NCI-H146 treated with DMSO at 0.1 percent for 48 hours (cell line): ENCODE measurements at regions not wholly inside any gene's neighbourhood (a gene's known extent, or its start where the extent isn't known, plus 50 kb on each side); places are given as distances from the start of the nearest gene placed in this dataset.

Experiments used
- DNase-seq: peaks from one replicate; lab custom pipeline; 2025; ENCODE audit not compliant: unreplicated experiment; lab: John Stamatoyannopoulos, UW

DNA sequence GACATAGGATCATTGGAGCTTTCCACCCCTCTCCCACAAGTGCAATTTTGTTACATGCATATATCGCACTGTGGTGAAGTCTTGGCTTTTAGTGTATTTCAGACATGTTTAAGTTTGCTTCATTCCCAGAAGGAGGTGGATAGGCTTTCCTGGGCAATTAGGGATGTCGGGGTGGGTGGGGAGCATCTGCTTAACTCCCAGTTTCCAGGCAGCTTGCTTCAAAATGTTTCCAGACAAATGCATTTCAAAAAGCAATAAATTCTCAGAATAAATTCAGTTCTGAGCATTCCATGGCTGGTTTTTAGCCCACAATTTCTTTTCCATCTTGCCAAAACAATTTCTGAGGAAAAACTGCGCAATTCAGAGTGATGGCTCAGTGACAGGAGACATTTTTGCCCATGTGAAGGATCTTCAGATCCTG is 227.7 kb upstream of the ZPLD1 start:
- DNase-seq: no peak

DNA sequence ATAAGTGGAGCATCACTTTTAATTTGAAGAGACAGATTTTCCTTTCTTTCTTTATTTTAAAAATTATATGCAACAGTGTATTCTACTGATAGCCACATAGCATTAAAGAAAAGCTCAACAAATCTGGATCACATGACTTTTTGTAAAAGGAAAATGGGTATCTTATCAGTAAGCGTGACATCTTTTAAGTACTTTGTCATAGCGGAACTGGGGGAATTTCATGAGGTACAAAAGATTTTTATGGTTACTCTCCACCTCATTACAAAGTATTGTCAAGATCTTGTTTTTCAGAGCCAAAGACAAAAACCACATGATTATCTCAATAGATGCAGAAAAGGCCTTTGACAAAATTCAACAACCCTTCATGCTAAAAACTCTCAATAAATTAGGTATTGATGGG is 219.6 kb upstream of the ZPLD1 start:
- no peak for DNase-seq

DNA sequence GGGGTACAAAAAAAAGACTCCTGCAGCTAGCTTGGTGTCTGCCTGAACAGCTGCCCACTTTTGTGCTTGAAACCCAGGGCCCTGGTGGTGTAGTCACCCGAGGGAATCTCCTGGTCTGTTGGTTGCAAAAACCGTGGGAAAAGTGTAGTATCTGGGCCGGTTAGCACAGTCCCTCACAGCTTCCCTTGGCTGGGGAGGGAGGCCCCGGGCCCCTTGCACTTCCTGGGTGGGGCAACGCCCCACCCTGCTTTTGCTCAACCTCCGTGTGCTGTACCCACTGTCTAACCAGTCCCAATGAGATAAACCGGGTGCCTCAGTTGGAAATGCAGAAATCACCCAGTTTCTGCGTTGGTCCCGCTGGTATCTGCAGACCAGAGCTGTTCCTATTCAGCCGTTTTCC is 211.7 kb upstream of the ZPLD1 start:
- no peak for DNase-seq

DNA sequence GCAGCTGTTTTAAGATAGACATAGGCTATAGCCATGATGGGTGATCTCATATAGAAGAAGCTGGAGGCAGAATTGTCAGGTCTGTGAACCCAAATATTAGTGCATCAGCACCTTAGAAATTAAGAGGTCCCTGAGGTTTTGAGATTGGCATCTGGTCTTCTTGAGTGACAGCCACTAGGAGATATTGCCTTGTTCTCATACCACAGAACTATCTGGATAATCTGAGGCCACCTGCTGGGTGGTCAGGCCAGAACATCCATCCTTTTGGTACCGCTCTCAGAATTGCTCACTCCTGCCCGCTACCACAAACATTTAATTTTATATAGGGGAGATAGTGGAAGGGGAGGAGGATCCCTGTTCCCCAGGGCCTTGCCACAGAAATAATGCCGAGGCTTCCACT is 210.6 kb upstream of the ZPLD1 start:
- no peak for DNase-seq

DNA sequence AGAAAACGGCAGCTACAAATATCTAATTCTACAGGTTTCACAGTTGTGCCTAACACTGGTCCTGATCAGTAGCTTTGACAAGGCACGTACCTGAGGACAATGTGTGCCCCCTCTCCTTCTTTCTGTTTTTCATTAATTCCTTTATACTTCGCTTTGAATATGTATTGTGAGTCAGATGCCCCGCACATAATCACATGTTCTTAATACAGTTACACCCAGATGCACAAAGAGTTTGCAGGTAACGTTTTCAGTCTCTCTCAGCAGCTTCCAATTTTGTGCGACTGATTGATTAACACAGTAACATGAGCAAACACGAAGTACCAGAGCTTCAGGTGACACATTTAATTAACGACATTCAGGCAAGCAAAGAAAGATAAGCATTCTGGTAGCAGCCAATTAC is 209.8 kb upstream of the ZPLD1 start:
- DNase-seq: no peak

DNA sequence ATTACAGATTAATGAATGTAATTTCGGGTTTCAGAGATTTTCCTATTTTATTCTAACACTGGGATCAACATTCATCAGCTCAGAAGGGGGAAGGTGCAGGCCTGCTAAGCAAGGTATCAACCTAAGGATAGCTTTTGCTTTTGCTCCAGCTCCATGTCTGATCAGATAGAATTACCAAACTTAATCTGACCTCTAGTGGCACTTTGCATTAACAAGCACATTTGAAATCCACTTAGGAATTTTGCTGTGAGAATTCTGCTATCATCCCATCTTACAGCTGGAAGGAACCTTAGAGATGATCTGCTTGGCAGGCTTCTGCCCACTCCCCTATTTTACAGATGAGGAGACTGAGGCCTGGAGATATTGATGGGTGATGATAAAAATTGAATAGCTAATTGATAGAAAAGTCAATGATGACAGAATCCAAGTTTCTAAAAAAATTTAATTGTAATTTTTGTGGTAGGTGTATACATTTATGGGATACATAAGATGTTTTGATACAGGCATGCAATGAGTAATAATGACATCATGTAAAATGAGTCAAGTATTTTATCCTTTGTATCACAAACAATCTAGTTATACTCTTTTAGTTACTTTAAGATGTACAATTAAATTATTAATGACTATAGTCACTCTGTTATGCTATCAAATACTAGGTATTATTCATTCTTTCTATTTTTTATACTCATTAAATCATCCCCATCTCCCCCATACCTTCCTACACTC is 209.2 kb upstream of the ZPLD1 start:
- peak; percentile 18 for DNase-seq

DNA sequence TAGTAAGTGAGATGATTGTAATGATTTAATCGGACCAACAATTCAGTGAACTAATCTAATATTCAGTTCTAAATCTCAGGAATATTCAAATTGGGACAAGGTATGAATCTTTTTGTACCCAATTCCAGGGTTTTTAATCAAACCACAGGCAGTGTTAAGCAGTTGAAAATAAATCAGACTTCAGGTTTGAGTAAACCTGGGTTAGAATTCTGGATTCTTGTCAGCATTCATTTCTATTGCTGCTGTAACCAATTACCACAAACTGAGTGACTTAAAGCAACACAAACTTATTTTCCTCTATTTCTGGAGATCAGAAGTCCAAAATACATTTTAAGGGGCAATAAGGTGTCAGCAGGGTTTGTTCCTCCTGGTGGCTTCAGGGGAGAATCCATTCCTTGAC is 208.4 kb upstream of the ZPLD1 start:
- no peak for DNase-seq

DNA sequence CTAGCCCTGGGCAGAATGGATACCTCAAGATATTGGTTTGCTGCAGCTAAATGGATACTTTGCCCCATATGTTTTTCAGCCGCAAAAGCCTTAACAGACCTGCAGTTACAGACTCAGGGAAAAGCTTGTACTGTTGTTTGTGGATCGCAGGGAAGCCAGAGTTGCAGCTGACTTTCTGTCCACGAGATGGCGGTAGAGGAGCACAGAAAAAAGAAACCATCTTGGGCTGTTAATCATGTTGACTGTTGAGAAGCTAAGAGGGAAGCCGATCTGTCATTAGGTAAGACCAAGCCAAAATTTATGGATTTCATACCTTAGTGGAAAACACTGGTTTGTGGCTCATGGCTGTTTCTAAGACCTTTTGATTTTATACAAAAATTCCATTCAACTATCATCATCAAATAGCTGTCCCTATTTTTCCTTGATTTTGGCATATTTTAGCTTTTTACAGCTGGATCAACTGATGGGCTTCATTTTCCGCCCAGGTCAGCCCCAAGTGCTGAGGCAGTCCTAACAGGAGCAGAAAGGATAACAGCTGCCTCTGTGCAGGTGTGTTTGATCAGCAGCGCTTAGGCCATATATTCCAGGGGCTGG is 205.7 kb upstream of the ZPLD1 start:
- peak; percentile 73 for DNase-seq

DNA sequence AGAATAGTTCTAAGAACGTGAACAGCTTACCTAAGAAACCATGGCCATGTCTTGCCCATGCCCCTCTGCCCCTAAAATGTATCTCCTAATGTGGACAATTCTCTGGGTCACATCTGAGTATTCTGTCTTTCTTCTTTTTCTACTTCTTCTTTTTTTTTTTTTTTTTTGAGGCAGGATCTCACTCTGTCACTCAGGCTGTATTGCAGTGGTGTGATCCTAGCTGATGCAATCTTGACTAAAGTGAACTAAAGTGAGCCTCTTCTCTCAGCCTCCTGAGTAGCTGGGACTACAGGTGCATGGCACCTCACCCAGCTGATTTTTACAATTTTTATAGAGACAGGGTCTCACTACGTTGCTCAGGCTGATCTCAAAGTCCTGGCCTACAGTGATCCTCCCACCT is 204.8 kb upstream of the ZPLD1 start:
- no peak for DNase-seq

DNA sequence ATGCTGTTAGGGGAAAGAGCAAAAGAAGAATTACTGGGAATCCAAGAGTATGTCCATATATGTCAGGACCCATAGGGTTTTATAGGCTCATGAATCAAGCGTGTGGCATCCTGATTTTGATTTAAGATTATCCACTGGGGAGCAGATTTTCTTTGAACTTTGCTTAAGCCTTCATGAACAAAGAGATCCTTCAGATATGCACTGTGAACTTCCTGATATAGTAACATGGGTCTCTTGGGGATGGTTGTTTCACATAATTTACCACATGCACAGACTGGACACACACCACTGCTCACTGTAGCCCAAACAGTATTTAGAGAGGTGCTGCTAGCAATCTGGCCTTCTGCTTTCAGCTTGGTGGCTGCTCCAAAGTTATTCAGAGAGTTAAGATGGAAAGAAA is 200.9 kb upstream of the ZPLD1 start:
- DNase-seq: no peak

DNA sequence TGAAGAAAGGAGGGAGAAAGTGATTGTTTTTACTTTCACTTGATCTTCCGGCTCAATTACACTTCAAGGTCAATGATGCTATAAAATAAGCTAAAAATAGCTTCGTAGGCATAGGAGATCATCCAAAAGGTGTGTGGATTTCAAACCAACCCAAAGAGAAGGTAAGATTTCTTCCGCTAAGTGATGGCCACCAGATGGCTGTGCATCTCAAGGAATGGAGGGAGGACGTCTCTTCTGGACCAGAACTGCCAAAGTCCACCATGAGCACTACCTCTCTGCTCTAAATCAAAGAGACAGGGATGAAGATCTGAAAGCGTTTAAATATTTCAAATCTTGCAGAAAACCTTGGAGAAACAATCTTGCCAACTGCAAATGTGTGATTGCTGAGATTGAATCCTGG is 199.1 kb upstream of the ZPLD1 start:
- no peak for DNase-seq

DNA sequence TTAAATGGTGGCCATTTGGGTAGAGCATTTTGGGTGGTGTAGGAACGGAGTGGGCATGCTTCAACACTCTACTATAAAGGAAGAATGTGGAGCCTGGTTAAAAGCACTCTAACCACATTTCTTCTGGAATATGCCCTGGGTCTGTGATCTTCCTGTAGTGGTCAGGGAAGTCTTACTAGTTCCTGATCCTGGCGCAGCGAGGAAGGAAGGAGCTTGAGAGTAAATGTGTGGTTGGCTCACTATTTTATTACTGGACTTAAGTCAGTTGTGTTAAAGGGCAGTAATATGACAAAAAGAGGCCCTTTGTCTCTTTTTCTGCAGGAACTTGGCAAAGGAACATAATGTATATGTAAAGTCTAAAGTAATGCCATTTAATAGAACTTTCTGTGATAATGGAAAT is 197.6 kb upstream of the ZPLD1 start:
- DNase-seq: no peak

DNA sequence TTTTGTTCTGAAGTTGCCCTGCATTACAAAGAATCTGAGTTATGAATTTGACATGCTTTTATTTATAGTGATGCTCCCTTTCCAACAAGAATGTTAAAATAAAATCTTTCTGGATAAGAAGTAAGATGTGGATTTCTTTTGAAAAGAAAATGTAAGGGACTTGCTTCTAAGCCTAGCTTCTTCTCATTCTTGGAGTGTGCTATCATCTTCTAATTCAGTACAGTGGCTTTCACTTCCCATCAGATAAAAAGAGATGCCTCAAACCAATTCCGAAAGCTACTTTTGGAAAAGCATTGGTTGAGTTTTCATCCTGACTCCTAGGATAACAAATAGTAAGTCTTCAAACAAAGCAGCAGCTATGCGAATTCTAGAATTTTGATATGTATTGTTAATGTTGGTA is 197.0 kb upstream of the ZPLD1 start:
- no peak for DNase-seq

DNA sequence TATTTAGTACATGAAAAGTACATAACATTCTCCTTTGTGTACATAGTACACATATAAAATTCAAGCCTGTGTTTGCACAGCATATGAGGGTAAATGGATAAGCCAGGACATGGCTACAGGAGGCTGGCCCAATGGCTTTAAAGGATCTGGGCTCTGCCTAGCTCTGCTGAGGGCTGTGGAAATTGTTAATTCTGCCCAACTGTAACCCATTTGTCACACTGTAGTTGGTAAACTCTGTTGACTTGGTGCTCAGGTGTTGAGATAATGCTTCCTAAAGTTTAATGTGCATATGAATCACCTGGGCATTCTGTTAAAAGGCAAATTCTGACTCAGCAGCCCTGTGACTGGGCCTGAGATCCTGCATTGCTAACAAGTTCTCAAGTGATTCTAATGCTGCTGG is 196.5 kb upstream of the ZPLD1 start:
- no peak for DNase-seq

DNA sequence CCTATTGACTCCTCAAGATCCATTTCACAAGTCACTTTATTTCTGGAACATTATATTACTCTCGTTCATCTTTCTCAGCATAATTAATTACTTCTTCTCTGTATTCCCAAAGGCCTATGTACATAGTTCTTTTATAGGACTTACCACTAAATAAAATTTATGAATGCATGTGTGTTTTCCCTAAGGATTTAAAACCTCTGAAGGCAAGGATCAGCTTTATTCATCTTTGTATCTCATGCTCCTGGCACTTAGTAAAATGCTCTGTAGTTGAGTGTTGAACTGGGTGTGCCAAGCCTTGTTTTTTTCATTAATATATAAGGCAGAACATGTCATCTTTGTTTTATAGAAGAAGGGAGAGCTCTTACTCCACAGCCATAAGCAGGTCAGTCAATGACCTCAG is 194.1 kb upstream of the ZPLD1 start:
- no peak for DNase-seq

DNA sequence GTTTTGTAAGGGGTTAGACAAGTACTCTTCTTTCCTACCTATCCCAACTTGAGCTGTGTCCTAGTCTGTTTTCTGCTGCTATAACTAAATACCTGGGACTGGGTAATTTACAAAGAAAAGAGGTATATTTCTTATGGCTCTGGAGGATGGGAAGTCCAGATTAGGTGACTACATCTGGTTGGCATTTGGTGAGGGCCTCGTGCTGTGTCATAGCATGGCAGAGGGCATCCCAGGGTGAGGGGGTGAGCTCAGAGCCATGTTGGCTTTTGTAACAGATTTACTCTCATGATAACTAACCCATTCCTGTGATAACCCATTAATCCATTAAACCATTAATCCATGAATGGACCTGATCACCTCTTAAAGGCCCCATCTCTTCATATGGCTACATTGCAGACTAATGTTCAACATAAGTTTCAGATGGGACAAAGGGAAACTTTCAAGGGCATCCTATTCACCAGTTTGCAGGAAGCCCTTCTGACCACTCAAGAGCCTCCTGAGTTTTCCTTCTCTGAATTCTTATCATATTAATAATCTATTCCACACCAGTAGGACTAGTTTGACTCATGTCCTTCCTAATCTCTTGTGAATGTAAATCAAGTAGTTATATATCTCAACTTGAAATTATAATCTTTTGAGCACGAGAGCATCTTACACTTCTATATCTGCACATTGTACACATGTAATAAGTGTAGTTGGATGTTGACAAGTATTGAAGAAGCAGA is 185.7 kb upstream of the ZPLD1 start:
- DNase-seq: no peak

DNA sequence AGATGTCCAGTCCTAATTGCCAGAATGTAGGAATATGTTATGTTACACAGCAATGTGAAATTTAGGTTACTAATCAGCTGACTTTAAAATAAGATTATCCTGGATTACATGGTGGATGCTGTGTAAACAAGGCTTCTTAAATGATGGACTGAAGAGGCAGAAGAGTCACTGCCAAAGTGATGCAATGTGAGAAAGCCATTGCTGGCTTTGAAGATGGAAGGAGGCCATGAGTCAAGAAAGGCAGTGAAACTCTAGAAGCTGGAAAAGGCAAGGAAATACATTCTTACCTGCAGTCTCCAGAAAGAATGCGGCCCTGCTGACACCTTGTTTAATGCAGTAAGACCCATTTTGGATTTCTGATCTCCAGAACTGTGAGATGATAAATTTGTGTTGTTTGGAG is 179.1 kb upstream of the ZPLD1 start:
- DNase-seq: no peak

DNA sequence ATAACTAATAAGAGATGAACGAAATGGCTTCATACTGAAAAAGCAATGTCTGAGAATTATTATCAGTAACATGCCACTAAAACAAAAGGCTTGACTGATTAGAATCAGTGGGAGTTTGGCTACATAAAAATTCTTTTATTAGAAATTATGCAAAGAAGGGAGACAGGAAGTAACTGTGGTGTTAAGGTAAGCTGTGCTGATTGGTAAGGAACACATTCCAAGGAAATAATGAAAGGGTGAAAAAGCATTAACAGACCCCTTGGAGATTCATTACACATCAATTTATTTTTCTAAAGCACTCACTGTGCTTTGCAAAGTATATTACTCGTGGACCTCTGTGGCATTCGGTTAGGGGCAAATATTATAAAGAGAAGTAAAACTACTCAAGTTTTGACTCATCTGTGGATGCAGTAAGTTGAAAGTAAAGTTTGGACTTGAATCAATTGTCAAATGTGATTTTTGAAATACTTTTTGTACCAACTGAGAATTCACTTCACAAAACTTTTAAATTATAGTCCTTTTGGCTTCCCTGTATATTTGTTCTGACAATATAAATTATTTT is 176.1 kb upstream of the ZPLD1 start:
- no peak for DNase-seq

DNA sequence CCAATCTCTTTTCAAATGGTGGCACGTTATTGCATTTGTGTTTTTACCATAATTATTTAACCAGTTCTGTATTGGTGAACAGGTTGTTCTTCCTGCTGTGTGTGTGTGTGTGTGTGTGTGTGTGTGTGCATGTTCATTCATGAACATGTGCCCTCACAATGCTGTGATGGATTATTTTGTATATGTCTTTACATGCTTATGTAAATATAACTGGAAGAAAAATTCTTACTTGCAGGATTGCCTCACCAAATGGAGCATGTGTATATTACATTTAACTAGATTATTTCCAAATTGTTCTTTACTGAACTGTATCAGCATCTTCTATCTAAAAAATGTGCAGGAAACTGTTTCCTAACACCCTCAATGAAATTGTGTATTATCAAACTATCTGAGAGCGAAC is 175.2 kb upstream of the ZPLD1 start:
- DNase-seq: no peak

DNA sequence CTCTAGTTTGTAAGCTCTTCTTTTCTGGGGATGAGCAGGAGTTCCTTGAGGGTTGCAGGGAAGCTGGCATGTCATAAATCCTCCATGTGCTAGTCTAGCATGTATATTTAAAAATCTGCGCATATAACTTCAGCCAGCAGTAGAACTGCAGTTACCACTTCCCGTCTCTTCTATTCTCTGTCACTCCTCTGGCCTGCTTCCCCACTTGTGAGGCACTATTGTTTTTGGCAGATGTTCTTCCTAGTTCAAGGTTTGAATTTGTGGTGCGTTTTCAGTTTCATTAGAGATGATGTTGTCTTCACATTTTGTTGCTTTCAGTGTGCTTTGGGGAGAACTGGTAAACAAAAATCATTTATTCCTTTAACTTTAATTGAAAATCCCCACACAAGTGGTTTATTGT is 169.1 kb upstream of the ZPLD1 start:
- no peak for DNase-seq

DNA sequence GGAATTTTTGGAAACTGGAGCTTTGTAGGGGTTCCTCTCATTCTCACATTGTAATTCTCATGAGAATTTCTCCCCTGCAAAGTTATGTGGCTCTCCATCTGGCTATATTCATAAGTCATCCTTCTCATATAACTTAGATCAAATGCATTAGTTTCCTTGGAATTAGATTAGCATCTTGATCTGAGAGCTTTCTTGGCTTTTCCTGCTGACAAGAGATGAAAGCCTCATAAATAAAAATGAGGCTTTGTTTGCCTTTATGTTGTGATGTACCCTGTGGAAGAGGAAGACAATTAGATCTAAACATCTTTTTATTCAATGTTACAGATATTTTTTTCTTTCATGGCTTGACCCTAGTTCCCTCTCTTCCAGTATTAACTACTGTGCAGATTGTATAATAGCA is 165.4 kb upstream of the ZPLD1 start:
- no peak for DNase-seq

DNA sequence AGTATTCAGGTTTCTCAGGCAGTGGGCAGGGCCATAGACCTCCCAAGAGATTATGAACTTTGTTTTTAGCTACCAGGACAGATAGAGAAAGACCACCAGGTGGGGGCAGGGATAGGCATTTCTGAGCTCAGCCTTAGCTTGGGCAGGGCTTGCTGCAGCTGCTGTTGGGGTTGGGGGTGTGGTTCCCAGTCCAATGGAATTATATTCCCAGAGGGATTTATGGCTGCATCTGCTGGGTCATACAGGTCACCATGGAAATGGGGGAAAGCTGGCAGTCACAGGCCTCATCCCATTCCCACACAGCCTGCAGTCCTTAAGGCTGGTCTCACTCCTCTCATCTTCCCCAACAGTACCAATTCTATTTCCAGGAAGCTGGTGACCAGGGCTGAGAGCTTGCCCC is 144.6 kb upstream of the ZPLD1 start:
- DNase-seq: no peak
